ENCODE measurements at regions not wholly inside any gene's neighbourhood (a gene's known extent, or its start where the extent isn't known, plus 50 kb on each side); places are given as distances from the start of the nearest gene placed in this dataset.
"Not testable (repeated sequence)": the region's sequence is repeated elsewhere in the genome, so short reads cannot be mapped to it uniquely, and the experiment has no call there.

DNA sequence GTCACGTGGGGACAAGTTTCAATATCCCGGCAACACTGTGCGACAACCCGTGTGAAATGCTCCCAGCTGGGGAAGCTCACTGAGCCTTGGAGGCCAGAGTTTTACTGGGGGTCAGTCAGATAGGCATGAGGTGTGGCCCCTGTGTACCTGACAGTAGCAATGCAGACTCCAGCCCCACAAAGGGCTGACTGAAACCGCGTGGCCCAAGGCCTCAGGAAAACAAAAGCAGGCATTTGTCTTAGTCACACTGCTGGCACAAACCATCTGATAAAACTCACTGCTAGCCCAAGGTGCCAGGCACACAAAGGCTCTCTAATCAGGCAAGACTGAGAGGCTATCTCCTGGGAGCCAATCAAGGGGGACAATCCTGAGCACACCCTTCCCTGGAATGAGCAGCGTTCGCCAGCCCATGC is 786.6 kb upstream of the RAB6C start:
- TF ChIP-seq CTCF (IDR thresholded peaks at IDR 0.05) (no peak), POLR2A (IDR thresholded peaks at IDR 0.05) (no peak)
- intact Hi-C loops (cut with DNase I), result no loop called here
- WGBS (ENCODE audit: insufficient coverage, low coverage, low lambda C conversion rate, missing lambda C conversion rate), result 64% methylated on average over 4 of the region's 8 CpGs
- Histone ChIP-seq H3K4me3 (no peak overlapping the region), H3K9me3 (no peaks in the 10 kb centered on the region), H3K36me3 (no peaks in the 10 kb centered on the region), H3K4me1 (no peaks in the 10 kb centered on the region), H3K27ac (no peak overlapping the region), H3K27me3 (no peaks in the 10 kb centered on the region)
- no peak for DNase-seq
- no peak for ATAC-seq

GRCh38 chr2:129193961-129194360 is 785.5 kb upstream of the RAB6C start:
- Histone ChIP-seq H3K27ac (no peak overlapping the region), H3K4me3 (no peak overlapping the region), H3K36me3 (no peaks in the 10 kb centered on the region), H3K9me3 (no peaks in the 10 kb centered on the region), H3K27me3 (no peaks in the 10 kb centered on the region), H3K4me1 (no peaks in the 10 kb centered on the region)
- no peak for DNase-seq
- TF ChIP-seq CTCF (IDR thresholded peaks at IDR 0.05), result no peak
- no peak for TF ChIP-seq POLR2A (IDR thresholded peaks at IDR 0.05)
- 49% methylated on average over 3 of the region's 4 CpGs for WGBS (ENCODE audit: insufficient coverage, low coverage, low lambda C conversion rate, missing lambda C conversion rate)
- intact Hi-C loops (cut with DNase I), result no loop called here
- ATAC-seq, result no peak

DNA sequence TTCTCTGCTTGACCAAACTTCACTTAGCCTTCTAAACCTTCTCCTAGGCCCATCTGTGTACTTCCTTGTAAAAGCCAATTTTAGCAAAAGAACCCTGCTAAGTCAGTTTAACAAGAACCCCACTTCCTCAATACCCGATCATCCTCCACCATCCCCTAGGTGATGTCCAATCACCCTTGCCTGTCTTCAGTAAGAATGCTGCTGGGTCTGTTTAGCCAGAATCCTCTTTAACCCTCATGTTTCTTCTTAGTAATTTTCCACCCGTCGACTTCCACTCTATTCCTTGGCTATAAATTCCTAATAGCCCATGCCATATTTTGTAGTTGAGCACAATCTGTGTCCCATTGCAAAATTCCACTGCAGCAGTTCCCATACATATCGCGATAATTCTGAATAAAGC is 780.0 kb upstream of the RAB6C start:
- intact Hi-C loops (cut with DNase I), result no loop called here

DNA sequence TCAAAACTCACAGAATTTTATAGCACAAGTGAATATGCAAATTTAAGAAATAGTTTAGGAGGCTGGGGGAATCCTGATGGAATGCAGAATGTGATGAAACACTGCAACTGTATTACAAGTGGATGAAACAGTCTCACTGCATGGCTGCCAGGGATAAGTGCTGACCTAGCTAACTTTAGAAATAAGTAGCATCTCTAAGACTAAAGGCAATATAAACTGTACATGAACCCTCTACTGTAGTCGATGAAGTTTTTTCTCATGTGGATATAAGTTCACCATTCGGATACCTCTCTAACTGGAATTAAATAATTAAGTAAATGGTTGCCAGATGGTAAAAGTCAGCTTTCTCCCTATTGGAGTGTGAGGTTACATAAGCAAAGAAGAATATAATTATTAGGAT is 777.8 kb upstream of the RAB6C start:
- intact Hi-C loops (cut with DNase I), result no loop called here
- 50% methylated on average over 2 of the region's 2 CpGs for WGBS (ENCODE audit: insufficient coverage, low coverage, low lambda C conversion rate, missing lambda C conversion rate)
- TF ChIP-seq POLR2A (IDR thresholded peaks at IDR 0.05) (no peak), CTCF (IDR thresholded peaks at IDR 0.05) (no peak)
- Histone ChIP-seq H3K27ac (no peak overlapping the region), H3K4me1 (no peaks in the 10 kb centered on the region), H3K4me3 (no peak overlapping the region), H3K36me3 (no peaks in the 10 kb centered on the region), H3K9me3 (no peaks in the 10 kb centered on the region), H3K27me3 (no peaks in the 10 kb centered on the region)
- ATAC-seq (no peak), DNase-seq (no peak)

More for the DNA sequence above, 780.0 kb upstream of the RAB6C start:
- Histone ChIP-seq H3K4me1 (no peaks in the 10 kb centered on the region), H3K4me3 (no peak overlapping the region), H3K36me3 (no peaks in the 10 kb centered on the region), H3K27ac (no peak overlapping the region), H3K9me3 (no peaks in the 10 kb centered on the region), H3K27me3 (no peaks in the 10 kb centered on the region)
- TF ChIP-seq CTCF (IDR thresholded peaks at IDR 0.05) (no peak), POLR2A (IDR thresholded peaks at IDR 0.05) (no peak)
- no peak for DNase-seq
- WGBS (ENCODE audit: insufficient coverage, low coverage, low lambda C conversion rate, missing lambda C conversion rate), result 57% methylated on average over 5 of the region's 5 CpGs
- no peak for ATAC-seq

DNA sequence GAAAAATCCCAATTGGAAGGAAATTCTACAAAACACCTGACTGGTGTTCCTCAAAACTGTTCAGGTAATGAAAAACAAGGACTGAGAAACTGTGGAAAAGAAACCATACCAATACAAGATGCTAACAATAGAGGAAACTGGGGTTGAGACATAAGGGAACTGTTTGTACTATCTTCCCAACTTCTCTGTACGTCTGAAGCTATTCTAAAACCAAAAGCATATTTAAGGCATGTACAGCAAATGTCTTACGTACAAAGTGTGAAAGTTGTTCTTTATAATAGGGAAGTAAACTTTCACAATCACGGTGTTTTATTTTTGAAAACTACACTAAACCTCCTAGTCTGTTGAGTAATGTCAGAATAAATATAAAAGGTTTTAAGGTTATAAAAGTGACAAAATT is 776.1 kb upstream of the RAB6C start:
- WGBS (ENCODE audit: insufficient coverage, low coverage, low lambda C conversion rate, missing lambda C conversion rate), result 11% methylated on average over 3 of the region's 3 CpGs
- H3K4me3 ChIP-seq, result no peak overlapping the region
- no peak overlapping the region for H3K27ac ChIP-seq
- no peaks in the 10 kb centered on the region for H3K4me1 ChIP-seq
- H3K9me3 ChIP-seq, result no peaks in the 10 kb centered on the region
- ATAC-seq, result peak in 2 of 4 donors; percentile 21 to 43
- H3K36me3 ChIP-seq, result no peaks in the 10 kb centered on the region
- TF ChIP-seq CTCF (IDR thresholded peaks at IDR 0.05), result no peak
- TF ChIP-seq POLR2A (IDR thresholded peaks at IDR 0.05), result no peak
- intact Hi-C loops (cut with DNase I), result no loop called here
- DNase-seq, result no peak
- H3K27me3 ChIP-seq, result no peaks in the 10 kb centered on the region

GRCh38 chr2:129204581-129204980 is 774.9 kb upstream of the RAB6C start:
- 79% methylated on average over 2 of the region's 2 CpGs for WGBS (ENCODE audit: insufficient coverage, low coverage, low lambda C conversion rate, missing lambda C conversion rate)
- H3K27ac ChIP-seq; intact Hi-C loops (cut with DNase I); H3K9me3 ChIP-seq; H3K4me3 ChIP-seq; H3K36me3 ChIP-seq; H3K4me1 ChIP-seq; ATAC-seq; H3K27me3 ChIP-seq; DNase-seq: not testable (repeated sequence)

Measured in right lobe of liver (tissue), 6 donors.